Spleen (tissue), 7 donors: ENCODE measurements at regions not wholly inside any gene's neighbourhood (a gene's known extent, or its start where the extent isn't known, plus 50 kb on each side); places are given as distances from the start of the nearest gene placed in this dataset.

Source experiments
- CTCF ChIP-seq, 11 experiments: fragments of 200-600 bp in 7 of 11; fragments of 450-650 bp in 4 of 11; sonication (generic) in 4 of 11; IDR thresholded peaks in 8 of 11; conservative IDR thresholded peaks in 3 of 11; 1 replicate in 7 of 11; 2 replicates in 4 of 11; pipeline versions ENCODE4 v1.4.0 to v1.8.0; 2016 to 2021; ENCODE audit warnings: antibody characterized with exemption in 11 of 11, inconsistent platforms in 4 of 11, mild to moderate bottlenecking in 1 of 11
- POLR2A ChIP-seq, 3 donors: fragments of 450-650 bp; IDR thresholded peaks; one replicate each; pipeline ENCODE4 v1.5.1; 2017; ENCODE audit warnings: antibody characterized with exemption in 3 of 3, mild to moderate bottlenecking in 1 of 3
- POLR2AphosphoS5 ChIP-seq, 3 donors: sonication (generic); formaldehyde crosslinking; IDR thresholded peaks; one replicate each; pipeline ENCODE4 v1.5.1; 2017; ENCODE audit warnings: antibody characterized with exemption in 3 of 3
- donor health status: DM: no; HTN: no; CAD: no; lungs with moderate emphysema.
- donor health status: DM: no; HTN: no; CAD: no.
- donor health status: DM: no; HTN: no; CAD: no.

GRCh38 chr7:46207931-46208634 is 287.0 kb upstream of the IGFBP3 start:
- TF ChIP-seq CTCF (IDR thresholded peaks at IDR 0.05 in 8 of 11, conservative IDR thresholded peaks at IDR 0.05 in 3 of 11) (no peak), POLR2A (IDR thresholded peaks at IDR 0.05) (no peak), POLR2AphosphoS5 (IDR thresholded peaks at IDR 0.05) (no peak)
